ENCODE measurements at regions not wholly inside any gene's neighbourhood (a gene's known extent, or its start where the extent isn't known, plus 50 kb on each side); places are given as distances from the start of the nearest gene placed in this dataset.

DNA sequence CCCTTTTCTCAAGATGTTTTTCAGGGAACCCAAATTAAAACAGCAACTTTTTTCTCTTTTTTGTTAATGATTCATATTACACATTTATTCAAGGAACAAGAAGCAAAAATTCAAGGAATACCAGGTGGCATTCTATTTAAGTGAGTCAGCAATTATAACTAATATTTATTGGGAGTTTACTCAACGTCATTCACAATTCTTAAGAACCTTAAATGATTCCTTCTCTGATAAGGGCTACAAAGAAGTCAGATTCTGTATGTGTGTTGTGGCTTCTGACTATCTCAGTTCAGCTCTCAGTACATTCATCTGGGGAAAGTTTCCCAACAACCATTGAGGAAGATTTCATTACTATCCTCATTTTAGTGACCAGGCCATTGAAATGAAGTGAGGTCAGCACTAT is 470.7 kb upstream of the AKR1E2 start:
- TF ChIP-seq ATF1 (CRISPR knock-in tag; IDR thresholded peaks at IDR 0.05) (no peak), ATF1 (tag; IDR thresholded peaks at IDR 0.05) (no peak), ADNP (tag; IDR thresholded peaks at IDR 0.05) (no peak), ZNF780A (CRISPR knock-in tag; IDR thresholded peaks at IDR 0.05) (no peak), DPF2 (IDR thresholded peaks at IDR 0.05) (no peak), JUNB (CRISPR knock-in tag; conservative IDR thresholded peaks at IDR 0.05) (no peak), BCL6 (CRISPR knock-in tag; IDR thresholded peaks at IDR 0.05) (no peak), EZH2 (IDR thresholded peaks at IDR 0.05; ENCODE audit: borderline replicate concordance, low read depth, low read length) (no peak), ZBTB8A (IDR thresholded peaks at IDR 0.05; ENCODE audit: partially characterized antibody) (no peak), FOS (IDR thresholded peaks at IDR 0.05; ENCODE audit: extremely low read depth, insufficient read length) (no peak), MYNN (IDR thresholded peaks at IDR 0.05) (no peak), MYNN (CRISPR knock-in tag; IDR thresholded peaks at IDR 0.05) (no peak), ZNF695 (CRISPR knock-in tag; IDR thresholded peaks at IDR 0.05) (no peak)
- TF ChIP-seq, protein P1, sequence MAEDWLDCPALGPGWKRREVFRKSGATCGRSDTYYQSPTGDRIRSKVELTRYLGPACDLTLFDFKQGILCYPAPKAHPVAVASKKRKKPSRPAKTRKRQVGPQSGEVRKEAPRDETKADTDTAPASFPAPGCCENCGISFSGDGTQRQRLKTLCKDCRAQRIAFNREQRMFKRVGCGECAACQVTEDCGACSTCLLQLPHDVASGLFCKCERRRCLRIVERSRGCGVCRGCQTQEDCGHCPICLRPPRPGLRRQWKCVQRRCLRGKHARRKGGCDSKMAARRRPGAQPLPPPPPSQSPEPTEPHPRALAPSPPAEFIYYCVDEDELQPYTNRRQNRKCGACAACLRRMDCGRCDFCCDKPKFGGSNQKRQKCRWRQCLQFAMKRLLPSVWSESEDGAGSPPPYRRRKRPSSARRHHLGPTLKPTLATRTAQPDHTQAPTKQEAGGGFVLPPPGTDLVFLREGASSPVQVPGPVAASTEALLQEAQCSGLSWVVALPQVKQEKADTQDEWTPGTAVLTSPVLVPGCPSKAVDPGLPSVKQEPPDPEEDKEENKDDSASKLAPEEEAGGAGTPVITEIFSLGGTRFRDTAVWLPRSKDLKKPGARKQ (CRISPR knock-in tag; IDR thresholded peaks at IDR 0.05): no peak

Measured in K562 (cell line).